SK-N-MC (cell line): ENCODE measurements at regions not wholly inside any gene's neighbourhood (a gene's known extent, or its start where the extent isn't known, plus 50 kb on each side); places are given as distances from the start of the nearest gene placed in this dataset.

Experiments
- DNase-seq: peaks from one replicate; pipeline ENCODE4 v3.0.0-alpha.2; 2011; ENCODE audit warnings: low read depth, low spot score
- H3K27ac ChIP-seq: fragments of 200-600 bp; sonication (generic); 2 replicates; pipeline ENCODE4 v1.5.1; 2016; ENCODE audit warnings: mixed run types
- H3K36me3 ChIP-seq: fragments of 200-600 bp; sonication (generic); 2 replicates; pipeline ENCODE4 v1.6.1; 2017; ENCODE audit warnings: antibody characterized with exemption, low read length, mixed read lengths; ENCODE audit not compliant: insufficient read depth
- H3K4me3 ChIP-seq: fragments of 200-600 bp; sonication (generic); 2 replicates; pipeline ENCODE4 v1.5.1; 2016
- H3K9ac ChIP-seq: fragments of 200-600 bp; sonication (generic); 2 replicates; pipeline ENCODE4 v1.8.0; 2017; ENCODE audit warnings: mixed run types, mixed read lengths; ENCODE audit not compliant: insufficient read length
- H3K9me3 ChIP-seq: fragments of 200-600 bp; sonication (generic); 2 replicates; pipeline ENCODE4 v1.6.1; 2017; ENCODE audit warnings: low read depth, mild to moderate bottlenecking, antibody characterized with exemption, low read length, moderate library complexity, mixed read lengths
- EZH2 ChIP-seq: fragments of 200-600 bp; sonication (generic); IDR thresholded peaks from one replicate; pipeline ENCODE4 v1.6.1; 2017; ENCODE audit warnings: antibody characterized with exemption
- FOXP2 ChIP-seq: optimal IDR thresholded peaks from 2 replicates; pipeline ENCODE3; 2011; ENCODE audit warnings: mild to moderate bottlenecking, moderate library complexity; ENCODE audit not compliant: insufficient read depth; ENCODE audit errors: extremely low read length, control extremely low read depth
- POLR2AphosphoS5 ChIP-seq: IDR thresholded peaks from 2 replicates; pipeline ENCODE4 v1.6.1; 2012; ENCODE audit warnings: mild to moderate bottlenecking, low read depth, low read length, borderline replicate concordance

GRCh38 chr7:15932318-15932717 is 245.8 kb upstream of the MEOX2 start:
- no peak overlapping the region for H3K9ac ChIP-seq
- no peak overlapping the region for H3K4me3 ChIP-seq
- no peak for DNase-seq
- no peaks in the 10 kb centered on the region for H3K36me3 ChIP-seq
- H3K9me3 ChIP-seq: peaks cover 6% of the 10 kb centered on the region; the same call in 1 of the 2 replicates
- no peak for TF ChIP-seq POLR2AphosphoS5
- no peak for TF ChIP-seq EZH2
- TF ChIP-seq FOXP2: no peak
- no peak overlapping the region for H3K27ac ChIP-seq

GRCh38 chr7:15929411-15929810 is 242.9 kb upstream of the MEOX2 start:
- peaks cover 6% of the 10 kb centered on the region; the same call in 1 of the 2 replicates for H3K9me3 ChIP-seq
- no peak overlapping the region for H3K27ac ChIP-seq
- H3K36me3 ChIP-seq: no peaks in the 10 kb centered on the region
- no peak for TF ChIP-seq EZH2
- TF ChIP-seq POLR2AphosphoS5: no peak
- TF ChIP-seq FOXP2: no peak
- no peak overlapping the region for H3K9ac ChIP-seq
- DNase-seq: no peak
- H3K4me3 ChIP-seq: no peak overlapping the region

- no peak for DNase-seq
- TF ChIP-seq POLR2AphosphoS5 (no peak), EZH2 (no peak), FOXP2 (no peak)
- no peak overlapping the region for H3K4me3 ChIP-seq
- peaks cover 6% of the 10 kb centered on the region; the same call in 1 of the 2 replicates for H3K9me3 ChIP-seq
- no peak overlapping the region for H3K27ac ChIP-seq
- no peak overlapping the region for H3K9ac ChIP-seq
- H3K36me3 ChIP-seq: no peaks in the 10 kb centered on the region
Measured at GRCh38 chr7:15925608-15926007, 239.1 kb upstream of the MEOX2 start.

DNA sequence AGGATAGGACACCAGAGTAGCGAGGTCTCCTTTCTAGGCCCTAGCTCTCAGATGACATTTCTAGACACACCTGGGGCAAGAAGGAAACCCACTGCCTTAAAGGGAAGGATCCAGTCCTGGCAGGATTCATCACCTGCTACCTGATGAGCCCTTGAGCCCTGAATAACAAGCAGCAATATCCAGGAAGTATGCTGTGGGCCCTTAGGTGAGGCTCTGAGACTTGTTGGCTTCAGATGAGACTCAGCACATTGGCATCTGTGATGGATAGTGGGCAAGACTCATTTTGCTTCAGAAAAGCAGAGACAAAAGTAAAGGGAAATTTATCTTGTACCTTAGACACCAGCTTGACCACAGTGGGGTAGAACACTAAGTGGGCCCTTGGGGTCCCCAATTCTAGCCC is 238.4 kb upstream of the MEOX2 start:
- Histone ChIP-seq H3K4me3 (no peak overlapping the region), H3K9me3 (peaks cover 6% of the 10 kb centered on the region; the same call in 1 of the 2 replicates), H3K36me3 (no peaks in the 10 kb centered on the region), H3K27ac (no peak overlapping the region), H3K9ac (no peak overlapping the region)
- no peak for TF ChIP-seq POLR2AphosphoS5
- TF ChIP-seq EZH2: no peak
- no peak for TF ChIP-seq FOXP2
- DNase-seq: no peak

GRCh38 chr7:15922002-15922401 is 235.5 kb upstream of the MEOX2 start:
- no peak overlapping the region for H3K27ac ChIP-seq
- TF ChIP-seq FOXP2 (no peak), EZH2 (no peak), POLR2AphosphoS5 (no peak)
- no peaks in the 10 kb centered on the region for H3K9me3 ChIP-seq
- no peak for DNase-seq
- H3K36me3 ChIP-seq: no peaks in the 10 kb centered on the region
- no peak overlapping the region for H3K4me3 ChIP-seq
- H3K9ac ChIP-seq: no peak overlapping the region

GRCh38 chr7:15921576-15921975 is 235.1 kb upstream of the MEOX2 start:
- Histone ChIP-seq H3K9me3 (no peaks in the 10 kb centered on the region), H3K9ac (no peak overlapping the region), H3K4me3 (no peak overlapping the region), H3K36me3 (no peaks in the 10 kb centered on the region), H3K27ac (no peak overlapping the region)
- TF ChIP-seq POLR2AphosphoS5: no peak
- TF ChIP-seq FOXP2: no peak
- no peak for TF ChIP-seq EZH2
- no peak for DNase-seq

DNA sequence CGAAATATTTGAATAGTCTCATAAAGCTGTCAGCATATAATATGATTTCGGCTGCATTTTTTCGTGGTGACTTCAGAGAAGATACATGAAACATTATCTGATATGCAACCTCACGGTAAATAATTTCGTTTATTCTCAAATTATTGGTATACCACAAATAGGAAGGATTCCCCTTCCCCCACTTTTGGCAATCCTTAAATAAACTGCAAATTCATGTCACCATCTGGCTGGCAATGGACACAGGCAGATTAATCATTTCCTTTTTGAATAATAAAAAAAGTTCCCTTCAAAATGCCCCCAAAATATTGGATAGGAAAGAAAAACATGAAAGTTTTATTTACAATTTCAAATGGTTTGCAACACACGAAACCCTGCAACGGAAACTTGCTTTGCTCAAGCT is 234.5 kb upstream of the MEOX2 start:
- Histone ChIP-seq H3K4me3 (no peak overlapping the region), H3K27ac (no peak overlapping the region), H3K9me3 (no peaks in the 10 kb centered on the region), H3K36me3 (no peaks in the 10 kb centered on the region), H3K9ac (no peak overlapping the region)
- TF ChIP-seq EZH2 (no peak), FOXP2 (no peak), POLR2AphosphoS5 (no peak)
- DNase-seq: no peak

- Histone ChIP-seq H3K36me3 (no peaks in the 10 kb centered on the region), H3K9ac (no peak overlapping the region), H3K9me3 (no peaks in the 10 kb centered on the region), H3K4me3 (no peak overlapping the region), H3K27ac (no peak overlapping the region)
- no peak for TF ChIP-seq FOXP2
- no peak for TF ChIP-seq POLR2AphosphoS5
- TF ChIP-seq EZH2: no peak
- DNase-seq: no peak
Measured at GRCh38 chr7:15916681-15917380, 230.3 kb upstream of the MEOX2 start.
